Activated CD4-positive, alpha-beta T cell treated with anti-CD3 and anti-CD28 coated beads, Interleukin-2, amount 10 ng/mL, durations not matched to agents 24 days and 14 days (primary cell): ENCODE measurements at regions not wholly inside any gene's neighbourhood (a gene's known extent, or its start where the extent isn't known, plus 50 kb on each side); places are given as distances from the start of the nearest gene placed in this dataset.

ENCODE experiments used
- DNase-seq: peaks from one replicate; pipeline ENCODE4 v3.0.0; 2022
- H3K27ac Mint-ChIP-seq: one replicate; pipeline ENCODE4 v1.8.0; 2022; ENCODE audit warnings: mild to moderate bottlenecking, mixed read lengths
- H3K27me3 Mint-ChIP-seq: one replicate; pipeline ENCODE4 v1.8.0; 2022; ENCODE audit warnings: mixed read lengths
- H3K36me3 Mint-ChIP-seq: one replicate; pipeline ENCODE4 v1.8.0; 2022; ENCODE audit warnings: low read depth, mild to moderate bottlenecking, mixed read lengths
- H3K4me1 Mint-ChIP-seq: one replicate; pipeline ENCODE4 v1.8.0; 2021; ENCODE audit warnings: mixed read lengths
- H3K4me3 Mint-ChIP-seq: one replicate; pipeline ENCODE4 v1.8.0; 2022; ENCODE audit warnings: mild to moderate bottlenecking, moderate library complexity, mixed read lengths
- H3K9me3 Mint-ChIP-seq: one replicate; pipeline ENCODE4 v1.8.0; 2021; ENCODE audit warnings: mixed read lengths
- intact Hi-C: fragments of 100-400 bp; cut with micrococcal nuclease; formaldehyde crosslinking; loops from one replicate; pipeline ENCODE4 v1.15.1; 2023

GRCh38 chr12:113525066-113525465 is 53.4 kb upstream of the LHX5 start:
- H3K4me1 Mint-ChIP-seq, result no peaks in the 10 kb centered on the region
- H3K27me3 Mint-ChIP-seq, result peaks cover 18% of the 10 kb centered on the region
- no peak for DNase-seq
- H3K9me3 Mint-ChIP-seq, result no peaks in the 10 kb centered on the region
- no peak overlapping the region for H3K4me3 Mint-ChIP-seq
- intact Hi-C loops, result no loop called here
- no peaks in the 10 kb centered on the region for H3K36me3 Mint-ChIP-seq
- H3K27ac Mint-ChIP-seq, result no peak overlapping the region

DNA sequence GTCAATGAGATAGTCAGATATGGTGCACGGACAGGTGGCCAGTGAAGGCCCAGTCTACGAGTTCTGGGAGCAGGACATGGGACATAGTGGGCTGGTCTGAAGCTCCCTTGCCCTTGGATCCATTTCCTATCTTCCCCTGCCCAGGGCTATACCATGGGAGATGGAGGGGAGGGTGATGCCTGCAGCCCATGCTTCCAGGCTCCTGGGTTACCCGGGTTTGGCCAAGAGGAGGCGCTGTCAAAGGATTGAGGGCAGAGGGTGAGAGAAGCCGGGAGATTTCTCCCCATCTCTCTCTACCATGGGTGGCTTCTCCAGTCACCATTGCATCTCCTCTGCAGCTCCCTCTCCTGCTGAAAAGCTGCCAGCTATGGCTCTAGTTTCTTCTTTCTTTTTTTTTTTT is 52.8 kb upstream of the LHX5 start:
- no peaks in the 10 kb centered on the region for H3K36me3 Mint-ChIP-seq
- intact Hi-C loops, result no loop called here
- no peak overlapping the region for H3K27ac Mint-ChIP-seq
- peaks cover 22% of the 10 kb centered on the region for H3K27me3 Mint-ChIP-seq
- H3K4me1 Mint-ChIP-seq, result no peaks in the 10 kb centered on the region
- no peak overlapping the region for H3K4me3 Mint-ChIP-seq
- H3K9me3 Mint-ChIP-seq, result no peaks in the 10 kb centered on the region
- no peak for DNase-seq

- DNase-seq, result no peak
- Mint-ChIP-seq H3K4me3 (no peak overlapping the region), H3K36me3 (no peaks in the 10 kb centered on the region), H3K4me1 (no peaks in the 10 kb centered on the region), H3K27ac (no peak overlapping the region), H3K9me3 (no peaks in the 10 kb centered on the region), H3K27me3 (peaks cover 42% of the 10 kb centered on the region)
- intact Hi-C loops, result no loop called here
Observed at GRCh38 chr12:113521708-113522107, 50.0 kb upstream of the LHX5 start.
